ENCODE measurements at regions not wholly inside any gene's neighbourhood (a gene's known extent, or its start where the extent isn't known, plus 50 kb on each side); places are given as distances from the start of the nearest gene placed in this dataset.
"Not testable (repeated sequence)": the region's sequence is repeated elsewhere in the genome, so short reads cannot be mapped to it uniquely, and the experiment has no call there.

GRCh38 chr3:20822251-20822650 is 636.2 kb upstream of the SGO1 start:
- TF ChIP-seq CTCF (IDR thresholded peaks at IDR 0.05): no peak
- Histone ChIP-seq H3K4me1 (no peaks in the 10 kb centered on the region), H3K4me3 (no peak overlapping the region), H3K27me3 (no peaks in the 10 kb centered on the region), H3K27ac (no peak overlapping the region), H3K36me3 (no peaks in the 10 kb centered on the region), H3K9me3 (peaks cover 3 to 26% of the 10 kb centered on the region in 2 donors)
- DNase-seq: no peak
- intact Hi-C loops (cut with DNase I): no loop called here
- ATAC-seq: no peak

GRCh38 chr3:20820872-20821271 is 634.9 kb upstream of the SGO1 start:
- H3K4me1 ChIP-seq; intact Hi-C loops (cut with DNase I); H3K27me3 ChIP-seq; H3K27ac ChIP-seq; H3K4me3 ChIP-seq; H3K36me3 ChIP-seq; ATAC-seq: not testable (repeated sequence)
- DNase-seq: peak in 1 of 4 donors; percentile 9
- peaks cover 3 to 28% of the 10 kb centered on the region in 2 donors for H3K9me3 ChIP-seq

- TF ChIP-seq CTCF (IDR thresholded peaks at IDR 0.05): no peak
- H3K27ac ChIP-seq: no peak overlapping the region
Measured at GRCh38 chr3:20811631-20812030, 625.6 kb upstream of the SGO1 start.

GRCh38 chr3:20811006-20811405 is 625.0 kb upstream of the SGO1 start:
- Histone ChIP-seq H3K4me3 (no peak overlapping the region), H3K9me3 (peaks cover 0 to 11% of the 10 kb centered on the region in 2 donors), H3K27me3 (no peaks in the 10 kb centered on the region), H3K27ac (no peak overlapping the region), H3K36me3 (no peaks in the 10 kb centered on the region), H3K4me1 (no peaks in the 10 kb centered on the region)
- intact Hi-C loops (cut with DNase I): no loop called here
- DNase-seq (no peak), ATAC-seq (no peak)
- TF ChIP-seq CTCF (IDR thresholded peaks at IDR 0.05): no peak

More at GRCh38 chr3:20811631-20812030, 625.6 kb upstream of the SGO1 start:
- H3K27me3 ChIP-seq: no peaks in the 10 kb centered on the region
- intact Hi-C loops (cut with DNase I): no loop called here
- no peaks in the 10 kb centered on the region for H3K4me1 ChIP-seq
- ATAC-seq: no peak
- peaks cover 0 to 11% of the 10 kb centered on the region in 2 donors for H3K9me3 ChIP-seq
- H3K36me3 ChIP-seq: no peaks in the 10 kb centered on the region
- DNase-seq: no peak
- no peak overlapping the region for H3K4me3 ChIP-seq

- Histone ChIP-seq H3K4me3 (no peak overlapping the region), H3K9me3 (peaks cover 0 to 8% of the 10 kb centered on the region in 2 donors), H3K27ac (no peak overlapping the region), H3K27me3 (no peaks in the 10 kb centered on the region), H3K4me1 (no peaks in the 10 kb centered on the region), H3K36me3 (no peaks in the 10 kb centered on the region)
- TF ChIP-seq CTCF (IDR thresholded peaks at IDR 0.05): no peak
- no peak for DNase-seq
- ATAC-seq: no peak
- intact Hi-C loops (cut with DNase I): no loop called here
Measured at GRCh38 chr3:20810555-20810954, 624.5 kb upstream of the SGO1 start.

- intact Hi-C loops (cut with DNase I): no loop called here
- Histone ChIP-seq H3K27ac (no peak overlapping the region), H3K4me1 (no peaks in the 10 kb centered on the region), H3K27me3 (no peaks in the 10 kb centered on the region), H3K9me3 (peaks cover 0 to 7% of the 10 kb centered on the region in 2 donors), H3K4me3 (no peak overlapping the region), H3K36me3 (no peaks in the 10 kb centered on the region)
- DNase-seq: no peak
- no peak for TF ChIP-seq CTCF (IDR thresholded peaks at IDR 0.05)
- ATAC-seq: no peak
Measured at GRCh38 chr3:20809356-20809755, 623.4 kb upstream of the SGO1 start.

All from left lung (tissue), 4 donors.